SK-N-MC (cell line): ENCODE measurements at regions not wholly inside any gene's neighbourhood (a gene's known extent, or its start where the extent isn't known, plus 50 kb on each side); places are given as distances from the start of the nearest gene placed in this dataset.

Source experiments
- DNase-seq: peaks from one replicate; pipeline ENCODE4 v3.0.0-alpha.2; 2011; ENCODE audit warnings: low read depth, low spot score
- H3K27ac ChIP-seq: fragments of 200-600 bp; sonication (generic); 2 replicates; pipeline ENCODE4 v1.5.1; 2016; ENCODE audit warnings: mixed run types
- H3K36me3 ChIP-seq: fragments of 200-600 bp; sonication (generic); 2 replicates; pipeline ENCODE4 v1.6.1; 2017; ENCODE audit warnings: antibody characterized with exemption, low read length, mixed read lengths; ENCODE audit not compliant: insufficient read depth
- H3K4me3 ChIP-seq: fragments of 200-600 bp; sonication (generic); 2 replicates; pipeline ENCODE4 v1.5.1; 2016
- H3K9ac ChIP-seq: fragments of 200-600 bp; sonication (generic); 2 replicates; pipeline ENCODE4 v1.8.0; 2017; ENCODE audit warnings: mixed run types, mixed read lengths; ENCODE audit not compliant: insufficient read length
- H3K9me3 ChIP-seq: fragments of 200-600 bp; sonication (generic); 2 replicates; pipeline ENCODE4 v1.6.1; 2017; ENCODE audit warnings: low read depth, mild to moderate bottlenecking, antibody characterized with exemption, low read length, moderate library complexity, mixed read lengths
- EZH2 ChIP-seq: fragments of 200-600 bp; sonication (generic); IDR thresholded peaks from one replicate; pipeline ENCODE4 v1.6.1; 2017; ENCODE audit warnings: antibody characterized with exemption
- FOXP2 ChIP-seq: optimal IDR thresholded peaks from 2 replicates; pipeline ENCODE3; 2011; ENCODE audit warnings: mild to moderate bottlenecking, moderate library complexity; ENCODE audit not compliant: insufficient read depth; ENCODE audit errors: extremely low read length, control extremely low read depth
- POLR2AphosphoS5 ChIP-seq: IDR thresholded peaks from 2 replicates; pipeline ENCODE4 v1.6.1; 2012; ENCODE audit warnings: mild to moderate bottlenecking, low read depth, low read length, borderline replicate concordance

- no peak overlapping the region for H3K9ac ChIP-seq
- H3K36me3 ChIP-seq: no peaks in the 10 kb centered on the region
- no peak overlapping the region for H3K27ac ChIP-seq
- no peak for DNase-seq
- no peaks in the 10 kb centered on the region for H3K9me3 ChIP-seq
- no peak overlapping the region for H3K4me3 ChIP-seq
- no peak for TF ChIP-seq POLR2AphosphoS5
- no peak for TF ChIP-seq FOXP2
- no peak for TF ChIP-seq EZH2
These were observed 454.3 kb downstream of the ARAP2 start for GRCh38 chr4:35789899-35790574.

GRCh38 chr4:35793045-35793722 is 451.1 kb downstream of the ARAP2 start:
- H3K9ac ChIP-seq: no peak overlapping the region
- H3K4me3 ChIP-seq: no peak overlapping the region
- no peaks in the 10 kb centered on the region for H3K9me3 ChIP-seq
- no peak for DNase-seq
- H3K36me3 ChIP-seq: no peaks in the 10 kb centered on the region
- H3K27ac ChIP-seq: no peak overlapping the region
- no peak for TF ChIP-seq FOXP2
- TF ChIP-seq POLR2AphosphoS5: no peak
- TF ChIP-seq EZH2: no peak

GRCh38 chr4:35793766-35794165 is 450.5 kb downstream of the ARAP2 start:
- TF ChIP-seq EZH2: no peak
- TF ChIP-seq FOXP2: no peak
- no peak for TF ChIP-seq POLR2AphosphoS5
- Histone ChIP-seq H3K36me3 (no peaks in the 10 kb centered on the region), H3K27ac (no peak overlapping the region), H3K9me3 (no peaks in the 10 kb centered on the region), H3K4me3 (no peak overlapping the region), H3K9ac (no peak overlapping the region)
- DNase-seq: no peak

- no peak for TF ChIP-seq POLR2AphosphoS5
- no peak for TF ChIP-seq FOXP2
- TF ChIP-seq EZH2: no peak
- no peak for DNase-seq
- H3K27ac ChIP-seq: no peak overlapping the region
These were observed 443.6 kb downstream of the ARAP2 start for GRCh38 chr4:35800669-35801068.

GRCh38 chr4:35802644-35803043 is 441.7 kb downstream of the ARAP2 start:
- H3K36me3 ChIP-seq: no peaks in the 10 kb centered on the region
- no peak overlapping the region for H3K9ac ChIP-seq
- H3K4me3 ChIP-seq: no peak overlapping the region
- no peak for DNase-seq
- no peaks in the 10 kb centered on the region for H3K9me3 ChIP-seq
- no peak for TF ChIP-seq POLR2AphosphoS5
- no peak for TF ChIP-seq EZH2
- no peak for TF ChIP-seq FOXP2
- no peak overlapping the region for H3K27ac ChIP-seq

More at GRCh38 chr4:35800669-35801068, 443.6 kb downstream of the ARAP2 start:
- Histone ChIP-seq H3K36me3 (no peaks in the 10 kb centered on the region), H3K9me3 (no peaks in the 10 kb centered on the region), H3K9ac (no peak overlapping the region), H3K4me3 (no peak overlapping the region)

- no peak for TF ChIP-seq EZH2
- TF ChIP-seq POLR2AphosphoS5: no peak
- TF ChIP-seq FOXP2: no peak
- Histone ChIP-seq H3K36me3 (no peaks in the 10 kb centered on the region), H3K9me3 (no peaks in the 10 kb centered on the region), H3K27ac (no peak overlapping the region), H3K4me3 (no peak overlapping the region), H3K9ac (no peak overlapping the region)
- DNase-seq: no peak
These were observed 425.8 kb downstream of the ARAP2 start for GRCh38 chr4:35818520-35818919.

- H3K9ac ChIP-seq: no peak overlapping the region
- H3K36me3 ChIP-seq: no peaks in the 10 kb centered on the region
- no peak overlapping the region for H3K4me3 ChIP-seq
- no peak overlapping the region for H3K27ac ChIP-seq
- no peak for TF ChIP-seq POLR2AphosphoS5
- TF ChIP-seq EZH2: no peak
- no peak for TF ChIP-seq FOXP2
- DNase-seq: no peak
- H3K9me3 ChIP-seq: no peaks in the 10 kb centered on the region
These were observed 424.3 kb downstream of the ARAP2 start for GRCh38 chr4:35820003-35820402.

GRCh38 chr4:35824231-35824630 is 420.1 kb downstream of the ARAP2 start:
- H3K36me3 ChIP-seq: no peaks in the 10 kb centered on the region
- no peak for DNase-seq

GRCh38 chr4:35835893-35836292 is 408.4 kb downstream of the ARAP2 start:
- no peak for DNase-seq
- Histone ChIP-seq H3K9ac (no peak overlapping the region), H3K9me3 (no peaks in the 10 kb centered on the region), H3K27ac (no peak overlapping the region), H3K4me3 (no peak overlapping the region), H3K36me3 (no peaks in the 10 kb centered on the region)
- no peak for TF ChIP-seq FOXP2
- TF ChIP-seq POLR2AphosphoS5: no peak
- TF ChIP-seq EZH2: no peak

More at GRCh38 chr4:35824231-35824630, 420.1 kb downstream of the ARAP2 start:
- H3K9ac ChIP-seq: no peak overlapping the region
- no peak overlapping the region for H3K4me3 ChIP-seq
- no peak overlapping the region for H3K27ac ChIP-seq
- H3K9me3 ChIP-seq: no peaks in the 10 kb centered on the region
- TF ChIP-seq POLR2AphosphoS5 (no peak), EZH2 (no peak), FOXP2 (no peak)
